Uterus (tissue), 2 donors: ENCODE measurements at regions not wholly inside any gene's neighbourhood (a gene's known extent, or its start where the extent isn't known, plus 50 kb on each side); places are given as distances from the start of the nearest gene placed in this dataset.

Source experiments
- POLR2A ChIP-seq, 2 donors: fragments of 450-650 bp; IDR thresholded peaks; one replicate each; pipeline ENCODE4 v1.6.1; 2016; ENCODE audit warnings: antibody characterized with exemption in 2 of 2, mild to moderate bottlenecking in 1 of 2, moderate library complexity in 1 of 2
- TF ChIP-seq, protein P1 (sequence below), 4 experiments: fragments of 200-600 bp in 2 of 4; fragments of 450-650 bp in 2 of 4; sonication (generic) in 2 of 4; IDR thresholded peaks; one replicate each; pipeline ENCODE4 v1.5.1; 2016 to 2019; ENCODE audit warnings: antibody characterized with exemption in 4 of 4, mild to moderate bottlenecking in 2 of 4, moderate library complexity in 1 of 4

DNA sequence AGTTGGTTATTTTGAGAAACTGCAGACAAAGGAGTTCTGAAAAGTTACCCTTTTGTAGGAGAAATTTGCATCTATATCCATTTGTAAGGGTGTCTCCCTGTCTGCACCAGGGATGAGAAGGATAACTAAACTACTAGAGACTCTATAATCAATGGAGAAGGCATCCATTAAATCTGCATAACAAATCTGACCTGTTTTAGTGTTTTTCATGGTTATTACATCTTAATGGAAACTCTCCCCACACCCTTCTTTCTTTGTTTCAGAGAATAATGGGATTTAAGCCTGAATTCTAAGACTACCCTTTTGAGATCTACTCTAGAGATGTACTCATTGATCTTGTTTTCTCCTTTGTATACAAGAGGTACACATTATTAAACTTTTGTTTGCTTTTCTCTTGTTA lies 82.0 kb upstream of the DAZL start:
- TF ChIP-seq, protein P1, sequence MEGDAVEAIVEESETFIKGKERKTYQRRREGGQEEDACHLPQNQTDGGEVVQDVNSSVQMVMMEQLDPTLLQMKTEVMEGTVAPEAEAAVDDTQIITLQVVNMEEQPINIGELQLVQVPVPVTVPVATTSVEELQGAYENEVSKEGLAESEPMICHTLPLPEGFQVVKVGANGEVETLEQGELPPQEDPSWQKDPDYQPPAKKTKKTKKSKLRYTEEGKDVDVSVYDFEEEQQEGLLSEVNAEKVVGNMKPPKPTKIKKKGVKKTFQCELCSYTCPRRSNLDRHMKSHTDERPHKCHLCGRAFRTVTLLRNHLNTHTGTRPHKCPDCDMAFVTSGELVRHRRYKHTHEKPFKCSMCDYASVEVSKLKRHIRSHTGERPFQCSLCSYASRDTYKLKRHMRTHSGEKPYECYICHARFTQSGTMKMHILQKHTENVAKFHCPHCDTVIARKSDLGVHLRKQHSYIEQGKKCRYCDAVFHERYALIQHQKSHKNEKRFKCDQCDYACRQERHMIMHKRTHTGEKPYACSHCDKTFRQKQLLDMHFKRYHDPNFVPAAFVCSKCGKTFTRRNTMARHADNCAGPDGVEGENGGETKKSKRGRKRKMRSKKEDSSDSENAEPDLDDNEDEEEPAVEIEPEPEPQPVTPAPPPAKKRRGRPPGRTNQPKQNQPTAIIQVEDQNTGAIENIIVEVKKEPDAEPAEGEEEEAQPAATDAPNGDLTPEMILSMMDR (IDR thresholded peaks at IDR 0.05) = no peak
- TF ChIP-seq POLR2A (IDR thresholded peaks at IDR 0.05) = no peak
